Caco-2 (cell line): ENCODE measurements at regions not wholly inside any gene's neighbourhood (a gene's known extent, or its start where the extent isn't known, plus 50 kb on each side); places are given as distances from the start of the nearest gene placed in this dataset.
"Not testable (repeated sequence)": the region's sequence is repeated elsewhere in the genome, so short reads cannot be mapped to it uniquely, and the experiment has no call there.

Experiments
- BruUV-seq: library from RNA; stranded (reverse); fragments of 400-500 nt; replicated peaks from 2 replicates; lab custom pipeline; 2021; lab: Mats Ljungman, UMichigan
- CTCF ChIA-PET: fragments of 300-600 bp; sonication (Branson Sonifier 250); formaldehyde crosslinking; loops from one replicate; lab custom pipeline; 2022; ENCODE audit warnings: antibody characterized with exemption; lab: Charles Lee
- POLR2A ChIA-PET: fragments of 300-600 bp; sonication (Branson Sonifier 250); formaldehyde crosslinking; loops from one replicate; lab custom pipeline; 2022; ENCODE audit warnings: antibody characterized with exemption; lab: Charles Lee
- DNase-seq, 2 experiments: peaks; one replicate each; pipeline versions ENCODE4 v3.0.0 to v3.0.0-alpha.2; 2020 to 2022
- H3K27me3 ChIP-seq: replicated peaks from 2 replicates; pipeline ENCODE4 v1.6.0; 2011; ENCODE audit warnings: low read length; ENCODE audit not compliant: control insufficient read depth, insufficient read depth
- H3K36me3 ChIP-seq: 2 replicates; pipeline ENCODE4 v1.5.1; 2011; ENCODE audit warnings: low read length; ENCODE audit not compliant: control insufficient read depth, insufficient read depth
- H3K4me1 ChIP-seq: fragments of 250-450 bp; sonication (Bioruptor Pico); 2 replicates; pipeline ENCODE4 v1.5.1; 2020; ENCODE audit warnings: mild to moderate bottlenecking
- H3K4me3 ChIP-seq: 2 replicates; pipeline ENCODE4 v1.5.1; 2011; ENCODE audit warnings: low read depth, mild to moderate bottlenecking, control low read depth, low read length
- H3K9me3 ChIP-seq: fragments of 250-450 bp; sonication (Bioruptor Pico); 2 replicates; pipeline ENCODE4 v1.5.1; 2020; ENCODE audit warnings: mild to moderate bottlenecking, moderate library complexity
- H3K27ac Mint-ChIP-seq: one replicate; pipeline ENCODE4 v1.8.0; 2022; ENCODE audit warnings: mixed read lengths; ENCODE audit not compliant: unreplicated experiment
- H3K27me3 Mint-ChIP-seq: one replicate; pipeline ENCODE4 v1.8.0; 2022; ENCODE audit warnings: mixed read lengths; ENCODE audit not compliant: insufficient read depth, unreplicated experiment
- H3K36me3 Mint-ChIP-seq: one replicate; pipeline ENCODE4 v1.8.0; 2022; ENCODE audit warnings: mild to moderate bottlenecking, mixed read lengths; ENCODE audit not compliant: insufficient read depth, unreplicated experiment
- H3K4me1 Mint-ChIP-seq: one replicate; pipeline ENCODE4 v1.8.0; 2022; ENCODE audit warnings: low read depth, mixed read lengths; ENCODE audit not compliant: unreplicated experiment
- H3K4me3 Mint-ChIP-seq: one replicate; pipeline ENCODE4 v1.8.0; 2022; ENCODE audit warnings: mild to moderate bottlenecking, moderate library complexity, mixed read lengths; ENCODE audit not compliant: unreplicated experiment
- H3K9me3 Mint-ChIP-seq: one replicate; pipeline ENCODE4 v1.8.0; 2022; ENCODE audit warnings: mixed read lengths; ENCODE audit not compliant: unreplicated experiment
- CTCF ChIP-seq, 2 experiments: fragments of 200-600 bp in 1 of 2; IDR thresholded peaks; 1 replicate in 1 of 2; 2 replicates in 1 of 2; pipeline versions ENCODE4 v1.5.1 to v1.8.0; 2011 to 2022; ENCODE audit warnings: antibody characterized with exemption in 1 of 2, control low read depth in 1 of 2, inconsistent platforms in 1 of 2, low read depth in 1 of 2, low read length in 1 of 2, mild to moderate bottlenecking in 1 of 2, moderate library complexity in 1 of 2; ENCODE audit not compliant: insufficient read depth in 1 of 2, severe bottlenecking in 1 of 2, unreplicated experiment in 1 of 2
- intact Hi-C: fragments of 100-400 bp; cut with micrococcal nuclease; formaldehyde crosslinking; loops from one replicate; pipeline ENCODE4 v1.10.0; 2022; ENCODE audit not compliant: unreplicated experiment

GRCh38 chr10:36421992-36422391 is 703.4 kb upstream of the ANKRD30A start:
- Histone ChIP-seq H3K4me1 (no peaks in the 10 kb centered on the region), H3K4me3 (no peak overlapping the region), H3K36me3 (no peaks in the 10 kb centered on the region), H3K27me3 (no peaks in the 10 kb centered on the region), H3K9me3 (no peaks in the 10 kb centered on the region)
- intact Hi-C loops = no loop called here
- H3K9me3 Mint-ChIP-seq = no peaks in the 10 kb centered on the region
- DNase-seq = no peak
- no peak for TF ChIP-seq CTCF (IDR thresholded peaks at IDR 0.05; ENCODE audit: insufficient read depth in 1 of 2, low read depth in 1 of 2, low read length in 1 of 2, severe bottlenecking in 1 of 2, unreplicated experiment in 1 of 2)
- no peaks in the 10 kb centered on the region for H3K27me3 Mint-ChIP-seq
- no peak overlapping the region for H3K4me3 Mint-ChIP-seq
- no peaks in the 10 kb centered on the region for H3K4me1 Mint-ChIP-seq
- H3K27ac Mint-ChIP-seq = no peak overlapping the region
- ChIA-PET CTCF (no interaction called here), POLR2A (no interaction called here)
- no peaks in the 10 kb centered on the region for H3K36me3 Mint-ChIP-seq
- BruUV-seq = no TSS peak

DNA sequence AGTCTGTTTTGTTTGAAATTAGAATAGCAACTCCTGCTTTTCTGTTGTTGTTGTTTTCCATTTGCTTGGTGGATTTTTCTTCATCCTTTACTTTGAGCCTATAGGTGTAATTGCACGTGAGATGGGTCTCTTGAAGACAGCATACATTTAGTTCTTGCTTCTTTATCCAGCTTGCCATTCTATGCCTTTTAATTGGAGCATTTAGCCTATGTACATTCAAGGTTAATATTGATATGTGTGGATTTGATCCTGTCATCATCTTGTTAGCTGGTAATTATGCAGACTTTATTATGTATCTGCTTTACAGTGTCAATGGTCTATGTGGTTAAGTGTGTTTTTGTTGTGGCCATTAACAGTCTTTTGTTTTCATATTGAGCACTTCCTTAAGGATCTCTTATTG is 708.9 kb upstream of the ANKRD30A start:
- Mint-ChIP-seq H3K4me1 (no peaks in the 10 kb centered on the region), H3K36me3 (no peaks in the 10 kb centered on the region), H3K4me3 (no peak overlapping the region), H3K9me3 (peaks cover 9% of the 10 kb centered on the region), H3K27ac (no peak overlapping the region), H3K27me3 (no peaks in the 10 kb centered on the region)
- ChIA-PET POLR2A (no interaction called here), CTCF (no interaction called here)
- H3K4me3 ChIP-seq = no peak overlapping the region
- no TSS peak for BruUV-seq
- H3K4me1 ChIP-seq = no peaks in the 10 kb centered on the region
- no peaks in the 10 kb centered on the region for H3K36me3 ChIP-seq
- H3K27me3 ChIP-seq = no peaks in the 10 kb centered on the region
- H3K9me3 ChIP-seq = no peaks in the 10 kb centered on the region; the same call in 1 of the 2 replicates
- no peak for TF ChIP-seq CTCF (IDR thresholded peaks at IDR 0.05; ENCODE audit: insufficient read depth in 1 of 2, low read depth in 1 of 2, low read length in 1 of 2, severe bottlenecking in 1 of 2, unreplicated experiment in 1 of 2)
- DNase-seq = no peak
- intact Hi-C loops = no loop called here

DNA sequence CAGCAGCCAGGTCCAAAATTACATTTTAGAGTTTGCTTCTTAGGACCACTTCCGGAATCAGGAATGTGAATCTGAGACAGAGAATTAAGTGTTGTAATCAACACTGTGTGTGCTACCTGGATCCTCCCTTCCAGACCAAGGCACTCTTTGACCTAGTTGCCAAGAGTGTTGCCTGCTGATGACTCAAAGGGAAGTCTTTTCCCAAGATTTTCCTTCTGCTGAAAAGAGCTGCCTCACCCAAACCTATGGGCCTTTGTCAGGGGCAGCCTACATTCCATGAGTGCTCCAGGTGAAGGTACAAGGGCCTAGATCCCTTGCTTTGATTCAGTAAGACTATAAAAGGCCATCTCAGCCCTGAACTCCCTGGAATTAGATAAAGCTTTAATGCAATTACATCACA is 712.5 kb upstream of the ANKRD30A start:
- Histone ChIP-seq H3K4me1 (no peaks in the 10 kb centered on the region), H3K9me3 (no peaks in the 10 kb centered on the region; the same call in 1 of the 2 replicates), H3K36me3 (no peaks in the 10 kb centered on the region), H3K27me3 (no peaks in the 10 kb centered on the region), H3K4me3 (no peak overlapping the region)
- CTCF ChIA-PET = no interaction called here
- H3K27ac Mint-ChIP-seq = no peak overlapping the region
- intact Hi-C loops = no loop called here
- no peak overlapping the region for H3K4me3 Mint-ChIP-seq
- no peak for TF ChIP-seq CTCF (IDR thresholded peaks at IDR 0.05; ENCODE audit: insufficient read depth in 1 of 2, low read depth in 1 of 2, low read length in 1 of 2, severe bottlenecking in 1 of 2, unreplicated experiment in 1 of 2)
- H3K36me3 Mint-ChIP-seq = no peaks in the 10 kb centered on the region
- no peaks in the 10 kb centered on the region for H3K4me1 Mint-ChIP-seq
- POLR2A ChIA-PET = no interaction called here
- H3K27me3 Mint-ChIP-seq = no peaks in the 10 kb centered on the region
- H3K9me3 Mint-ChIP-seq = peaks cover 9% of the 10 kb centered on the region
- no peak for DNase-seq
- no TSS peak for BruUV-seq

- H3K36me3 ChIP-seq, H3K27ac Mint-ChIP-seq, BruUV-seq, DNase-seq, H3K27me3 Mint-ChIP-seq, H3K36me3 Mint-ChIP-seq, intact Hi-C loops, H3K9me3 ChIP-seq, POLR2A ChIA-PET, H3K4me1 Mint-ChIP-seq, H3K4me1 ChIP-seq, CTCF ChIA-PET, H3K27me3 ChIP-seq, H3K4me3 ChIP-seq, H3K4me3 Mint-ChIP-seq: not testable (repeated sequence)
- peaks cover 12% of the 10 kb centered on the region for H3K9me3 Mint-ChIP-seq
Measured at GRCh38 chr10:36400238-36400637, 725.2 kb upstream of the ANKRD30A start.
